CD4-positive, CD25-positive, alpha-beta regulatory T cell (primary cell): ENCODE measurements at regions not wholly inside any gene's neighbourhood (a gene's known extent, or its start where the extent isn't known, plus 50 kb on each side); places are given as distances from the start of the nearest gene placed in this dataset.

ENCODE experiments used
- ATAC-seq, 2 donors: fragments of 150-1000 bp; cut with Tn5 transposase; one replicate each; pipeline ENCODE4 v1.10.0; 2021; ENCODE audit warnings: low read depth in 2 of 2, moderate number of reproducible peaks in 2 of 2, moderate library complexity in 1 of 2
- DNase-seq, 3 donors: peaks; one replicate each; pipeline versions ENCODE4 v3.0.0 to v3.0.0-alpha.2; 2012 to 2022; ENCODE audit warnings: mixed read lengths in 1 of 3
- H3K27ac ChIP-seq: one replicate; pipeline ENCODE4 v1.7.0; 2013; ENCODE audit warnings: mild to moderate bottlenecking, low read length; ENCODE audit not compliant: insufficient read depth, poor library complexity, severe bottlenecking
- H3K27me3 ChIP-seq: one replicate; pipeline ENCODE4 v1.7.0; 2013; ENCODE audit warnings: low read length; ENCODE audit not compliant: control insufficient read depth, insufficient read depth
- H3K36me3 ChIP-seq: one replicate; pipeline ENCODE4 v1.7.0; 2013; ENCODE audit warnings: mild to moderate bottlenecking, low read length, moderate library complexity; ENCODE audit not compliant: control insufficient read depth, insufficient read depth
- H3K4me1 ChIP-seq: 2 replicates; pipeline ENCODE4 v1.7.0; 2013; ENCODE audit warnings: mild to moderate bottlenecking, low read length; ENCODE audit not compliant: insufficient read depth, control insufficient read depth, poor library complexity, severe bottlenecking
- H3K4me3 ChIP-seq: one replicate; pipeline ENCODE4 v1.7.0; 2013; ENCODE audit warnings: low read depth, mild to moderate bottlenecking, low read length, moderate library complexity
- H3K9me3 ChIP-seq, 2 experiments: 1 replicate in 1 of 2; 2 replicates in 1 of 2; pipeline ENCODE4 v1.7.0; 2013; ENCODE audit warnings: low read length in 2 of 2, mild to moderate bottlenecking in 1 of 2, moderate library complexity in 1 of 2; ENCODE audit not compliant: control insufficient read depth in 2 of 2
- H3K27ac Mint-ChIP-seq, 3 donors: one replicate each; pipeline ENCODE4 v1.8.0; 2020 to 2022; ENCODE audit warnings: mild to moderate bottlenecking in 3 of 3, mixed read lengths in 3 of 3, moderate library complexity in 2 of 3
- H3K27me3 Mint-ChIP-seq: one replicate; pipeline ENCODE4 v1.8.0; 2022; ENCODE audit warnings: mild to moderate bottlenecking, mixed read lengths
- H3K36me3 Mint-ChIP-seq: one replicate; pipeline ENCODE4 v1.8.0; 2020; ENCODE audit warnings: mixed read lengths
- H3K4me1 Mint-ChIP-seq, 4 donors: one replicate each; pipeline ENCODE4 v1.8.0; 2020 to 2022; ENCODE audit warnings: mixed read lengths in 4 of 4, mild to moderate bottlenecking in 1 of 4
- H3K4me3 Mint-ChIP-seq, 4 donors: one replicate each; pipeline ENCODE4 v1.8.0; 2020 to 2022; ENCODE audit warnings: mild to moderate bottlenecking in 4 of 4, mixed read lengths in 4 of 4, moderate library complexity in 3 of 4
- H3K9me3 Mint-ChIP-seq, 7 donors: one replicate each; pipeline ENCODE4 v1.8.0; 2020 to 2022; ENCODE audit warnings: mixed read lengths in 7 of 7, mild to moderate bottlenecking in 3 of 7, moderate library complexity in 2 of 7

DNA sequence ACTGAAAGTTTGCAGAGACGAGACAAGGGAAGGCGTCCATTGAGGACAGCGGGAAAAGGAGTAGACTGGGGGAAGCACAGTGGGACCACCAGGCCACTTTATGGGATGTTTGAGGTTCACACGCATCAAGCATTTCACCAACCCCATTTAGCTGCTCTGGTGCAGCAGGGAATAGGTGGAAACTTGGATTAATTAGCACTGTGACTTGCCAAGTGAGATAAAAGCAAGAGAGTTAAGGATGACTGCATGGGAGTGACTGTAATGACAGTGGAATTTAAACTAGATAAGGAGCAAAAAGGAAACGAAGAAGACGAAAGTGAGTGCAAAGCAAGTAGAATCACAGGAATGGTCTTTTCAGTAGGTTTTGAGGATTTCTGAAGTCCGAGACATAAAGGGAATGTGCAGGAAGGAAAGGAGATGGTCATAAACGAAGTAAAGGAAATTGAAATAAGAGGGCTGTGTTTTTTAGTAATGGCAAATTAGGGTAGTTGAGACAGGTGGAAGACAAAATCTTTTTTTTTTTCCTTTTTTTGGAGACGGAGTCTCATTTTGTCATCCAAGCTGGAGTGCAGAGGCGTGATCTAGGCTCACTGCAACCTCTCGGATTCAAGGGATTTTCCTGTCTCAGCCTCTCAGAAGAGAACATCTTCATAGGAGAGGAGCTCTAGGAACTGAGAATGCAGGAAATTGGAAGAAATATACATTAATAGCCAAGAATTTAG, 119.0 kb upstream of the MAP9 start:
- Mint-ChIP-seq H3K27me3 (no peaks in the 10 kb centered on the region), H3K36me3 (no peaks in the 10 kb centered on the region), H3K27ac (no peak overlapping the region), H3K4me1 (no peaks in the 10 kb centered on the region), H3K9me3 (peaks cover 0 to 3% (median 0%) of the 10 kb centered on the region in 7 donors), H3K4me3 (no peak overlapping the region)
- H3K9me3 ChIP-seq = no peaks in the 10 kb centered on the region
- no peak for ATAC-seq
- no peak overlapping the region for H3K4me3 ChIP-seq
- H3K27ac ChIP-seq = no peak overlapping the region
- no peaks in the 10 kb centered on the region for H3K36me3 ChIP-seq
- no peaks in the 10 kb centered on the region for H3K4me1 ChIP-seq
- no peak for DNase-seq
- H3K27me3 ChIP-seq = no peaks in the 10 kb centered on the region

DNA sequence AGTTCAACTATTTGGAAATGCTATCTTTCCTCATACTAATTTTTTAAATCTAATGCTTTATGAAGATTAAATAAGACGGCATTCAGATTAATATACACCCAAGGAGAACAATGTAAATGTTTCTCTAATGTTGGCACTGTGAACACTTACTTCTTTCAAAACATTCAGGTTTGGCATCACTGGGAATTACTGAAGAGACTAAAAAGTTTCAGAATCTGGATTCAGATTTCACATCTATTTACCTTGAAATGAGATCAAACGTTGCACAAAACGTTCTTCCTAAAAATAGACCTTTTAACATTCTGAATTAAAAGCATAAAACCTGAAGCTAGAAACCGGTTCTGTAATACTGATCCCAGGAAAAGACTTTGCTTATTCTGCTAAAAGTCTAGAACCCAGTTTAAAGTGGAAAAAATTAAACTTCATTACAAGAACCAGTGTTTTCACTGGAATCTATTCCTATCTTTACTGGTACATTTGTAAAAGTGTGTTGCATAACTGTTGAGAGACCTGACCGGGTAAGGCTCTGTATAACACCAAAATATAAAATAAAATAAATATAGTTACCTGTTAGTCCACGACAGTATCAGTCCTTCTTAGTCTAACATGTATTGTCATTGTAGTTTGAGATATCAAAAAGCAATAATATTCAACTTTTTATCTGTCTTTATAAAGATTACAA, 117.4 kb upstream of the MAP9 start:
- Mint-ChIP-seq H3K36me3 (no peaks in the 10 kb centered on the region), H3K4me3 (no peak overlapping the region), H3K27ac (no peak overlapping the region), H3K27me3 (no peaks in the 10 kb centered on the region), H3K9me3 (peaks cover 0 to 3% (median 0%) of the 10 kb centered on the region in 7 donors), H3K4me1 (no peaks in the 10 kb centered on the region)
- no peak for ATAC-seq
- Histone ChIP-seq H3K4me3 (no peak overlapping the region), H3K27me3 (no peaks in the 10 kb centered on the region), H3K36me3 (no peaks in the 10 kb centered on the region), H3K9me3 (no peaks in the 10 kb centered on the region), H3K27ac (no peak overlapping the region), H3K4me1 (no peaks in the 10 kb centered on the region)
- DNase-seq = no peak

DNA sequence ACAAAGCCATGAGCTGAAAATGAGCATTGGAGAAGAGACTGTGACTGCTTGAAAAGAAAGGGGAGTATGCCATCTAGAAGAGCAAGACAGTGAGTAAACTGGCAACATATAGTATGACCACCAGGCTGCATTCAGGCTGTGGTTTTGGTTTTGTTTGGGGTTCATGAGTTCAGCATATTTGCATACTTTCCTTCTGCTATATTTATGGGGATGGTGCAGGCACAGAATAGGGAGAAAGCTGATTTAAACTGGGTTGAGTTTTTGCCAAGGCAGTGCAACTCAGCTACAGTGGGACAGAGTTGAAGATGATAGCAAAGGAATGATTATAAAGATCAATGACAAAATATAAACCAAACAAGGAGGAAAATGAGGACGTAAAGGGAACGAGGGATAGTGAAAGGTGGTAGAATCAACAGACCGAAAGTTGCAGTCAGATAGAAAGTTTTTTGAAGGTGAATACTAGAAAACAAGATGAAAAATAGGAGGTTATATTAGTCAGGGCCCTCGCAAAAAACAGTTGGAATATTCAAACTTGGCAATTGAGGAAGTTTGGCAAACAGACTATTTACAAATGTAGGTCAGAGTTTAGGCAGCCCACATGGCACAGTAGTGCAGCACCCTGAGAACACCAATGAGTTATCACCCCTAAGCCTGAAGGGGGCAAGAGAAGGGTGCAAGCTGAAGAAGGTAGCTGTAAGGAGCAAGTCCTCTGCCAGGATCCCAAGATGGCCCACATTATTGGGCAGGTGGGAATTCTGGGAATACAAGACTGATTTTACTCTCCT, 114.8 kb upstream of the MAP9 start:
- no peaks in the 10 kb centered on the region for H3K4me1 Mint-ChIP-seq
- no peaks in the 10 kb centered on the region for H3K27me3 Mint-ChIP-seq
- Histone ChIP-seq H3K36me3 (no peaks in the 10 kb centered on the region), H3K4me1 (no peaks in the 10 kb centered on the region), H3K27ac (no peak overlapping the region), H3K27me3 (no peaks in the 10 kb centered on the region), H3K9me3 (no peaks in the 10 kb centered on the region), H3K4me3 (no peak overlapping the region)
- no peak overlapping the region for H3K27ac Mint-ChIP-seq
- no peak for DNase-seq
- H3K9me3 Mint-ChIP-seq = peaks cover 0 to 3% (median 0%) of the 10 kb centered on the region in 7 donors
- H3K4me3 Mint-ChIP-seq = no peak overlapping the region
- no peaks in the 10 kb centered on the region for H3K36me3 Mint-ChIP-seq
- no peak for ATAC-seq

DNA sequence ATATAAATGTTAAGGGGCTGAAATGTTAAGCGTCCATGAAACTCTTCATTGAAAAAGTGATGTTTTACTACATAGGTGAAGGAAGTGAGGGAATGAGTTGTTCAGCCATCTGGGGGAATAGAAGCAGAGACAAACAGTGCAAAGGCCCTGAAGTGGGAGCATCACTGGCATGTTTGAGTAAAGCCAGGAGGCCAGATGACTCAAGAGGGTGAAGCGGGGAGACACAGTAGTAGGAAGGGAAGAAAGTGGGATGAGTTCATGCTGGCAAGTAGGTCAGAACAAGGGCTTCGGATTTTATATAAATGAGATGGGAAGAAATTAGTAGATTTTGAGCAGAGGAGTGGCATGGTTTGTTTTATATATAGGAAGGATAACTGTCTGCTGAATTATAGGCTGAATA, 112.5 kb upstream of the MAP9 start:
- no peaks in the 10 kb centered on the region for H3K9me3 Mint-ChIP-seq
- H3K27me3 ChIP-seq = no peaks in the 10 kb centered on the region
- no peak overlapping the region for H3K4me3 Mint-ChIP-seq
- DNase-seq = no peak
- no peaks in the 10 kb centered on the region for H3K36me3 Mint-ChIP-seq
- no peak overlapping the region for H3K27ac ChIP-seq
- no peak overlapping the region for H3K27ac Mint-ChIP-seq
- no peaks in the 10 kb centered on the region for H3K36me3 ChIP-seq
- no peaks in the 10 kb centered on the region for H3K27me3 Mint-ChIP-seq
- ATAC-seq = no peak
- H3K4me3 ChIP-seq = no peak overlapping the region
- H3K4me1 ChIP-seq = no peaks in the 10 kb centered on the region
- no peaks in the 10 kb centered on the region for H3K4me1 Mint-ChIP-seq
- H3K9me3 ChIP-seq = no peaks in the 10 kb centered on the region

DNA sequence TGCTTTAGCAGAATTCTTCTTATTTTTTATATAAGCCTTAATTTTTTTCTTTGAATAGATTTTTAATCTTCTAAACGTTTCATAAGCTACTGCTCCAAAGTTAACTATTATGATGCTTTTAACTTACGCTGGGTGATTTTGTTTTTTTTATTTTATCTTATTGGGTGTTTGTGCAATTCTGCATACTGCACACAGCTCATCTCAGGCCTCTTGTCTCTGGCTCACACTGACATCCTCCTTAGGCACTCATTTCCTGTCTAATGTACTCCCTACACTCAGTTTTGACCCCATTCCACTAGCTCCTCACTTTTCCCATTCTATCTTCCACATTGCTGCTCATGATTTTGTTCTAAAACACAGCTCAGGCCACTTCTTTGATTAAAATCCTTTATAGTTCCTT, 111.9 kb upstream of the MAP9 start:
- Mint-ChIP-seq H3K27me3 (no peaks in the 10 kb centered on the region), H3K9me3 (no peaks in the 10 kb centered on the region), H3K4me3 (no peak overlapping the region), H3K36me3 (no peaks in the 10 kb centered on the region), H3K4me1 (no peaks in the 10 kb centered on the region), H3K27ac (no peak overlapping the region)
- Histone ChIP-seq H3K27ac (no peak overlapping the region), H3K9me3 (no peaks in the 10 kb centered on the region), H3K4me3 (no peak overlapping the region), H3K36me3 (no peaks in the 10 kb centered on the region), H3K4me1 (no peaks in the 10 kb centered on the region), H3K27me3 (no peaks in the 10 kb centered on the region)
- no peak for DNase-seq
- ATAC-seq = no peak

DNA sequence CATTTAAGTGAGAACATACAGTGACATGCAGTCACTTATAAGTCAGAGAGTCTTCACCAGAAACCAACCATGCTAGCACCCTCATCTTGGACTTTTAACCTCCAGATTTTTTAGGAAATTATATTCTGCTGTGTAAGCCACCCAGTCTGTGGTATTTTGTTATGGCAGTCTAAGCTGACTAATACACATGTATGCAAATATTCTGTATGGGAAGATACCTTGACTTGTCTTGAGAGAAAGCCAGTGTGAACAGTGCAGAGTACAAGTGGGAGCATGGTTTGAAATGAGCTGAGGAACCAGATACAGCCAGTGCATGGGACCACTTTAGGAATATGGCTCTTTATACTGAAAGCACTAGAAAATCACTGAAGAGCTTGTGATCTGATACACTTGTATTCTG, 110.4 kb upstream of the MAP9 start:
- no peak for ATAC-seq
- no peaks in the 10 kb centered on the region for H3K9me3 Mint-ChIP-seq

DNA sequence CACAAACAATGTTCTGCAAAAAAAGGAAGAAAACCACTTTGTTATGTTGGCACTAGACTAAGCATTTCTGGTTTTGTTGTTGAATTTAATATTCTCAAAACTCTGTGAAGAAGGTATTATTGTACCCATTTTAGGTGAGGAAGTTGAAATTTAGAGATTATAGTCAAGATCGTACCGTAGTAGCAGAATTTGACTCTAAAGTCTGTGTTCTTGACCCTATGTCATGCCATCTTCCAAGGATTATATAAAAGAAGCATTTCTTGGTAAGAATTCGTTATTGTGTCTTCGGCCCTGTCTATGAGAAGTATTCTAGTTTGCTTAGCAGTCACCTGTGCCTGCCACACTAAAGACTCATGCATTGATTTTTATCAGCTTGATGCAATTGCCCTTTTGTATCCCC, 104.4 kb upstream of the MAP9 start:
- Mint-ChIP-seq H3K4me1 (no peaks in the 10 kb centered on the region), H3K27me3 (no peaks in the 10 kb centered on the region), H3K9me3 (peaks cover 0 to 4% (median 0%) of the 10 kb centered on the region in 7 donors), H3K4me3 (no peak overlapping the region), H3K27ac (no peak overlapping the region), H3K36me3 (no peaks in the 10 kb centered on the region)
- DNase-seq = no peak
- Histone ChIP-seq H3K9me3 (no peaks in the 10 kb centered on the region), H3K4me3 (no peak overlapping the region), H3K27me3 (no peaks in the 10 kb centered on the region), H3K36me3 (no peaks in the 10 kb centered on the region), H3K4me1 (no peaks in the 10 kb centered on the region), H3K27ac (no peak overlapping the region)
- ATAC-seq = no peak

More for the DNA sequence above, 110.4 kb upstream of the MAP9 start:
- H3K27ac Mint-ChIP-seq = no peak overlapping the region
- no peak overlapping the region for H3K4me3 Mint-ChIP-seq
- Histone ChIP-seq H3K27ac (no peak overlapping the region), H3K36me3 (no peaks in the 10 kb centered on the region), H3K9me3 (no peaks in the 10 kb centered on the region), H3K4me1 (no peaks in the 10 kb centered on the region), H3K4me3 (no peak overlapping the region), H3K27me3 (no peaks in the 10 kb centered on the region)
- H3K36me3 Mint-ChIP-seq = no peaks in the 10 kb centered on the region
- H3K4me1 Mint-ChIP-seq = no peaks in the 10 kb centered on the region
- DNase-seq = no peak
- H3K27me3 Mint-ChIP-seq = no peaks in the 10 kb centered on the region
